SU-DHL-6 (cell line): ENCODE measurements at regions not wholly inside any gene's neighbourhood (a gene's known extent, or its start where the extent isn't known, plus 50 kb on each side); places are given as distances from the start of the nearest gene placed in this dataset.

Experiments
- H2AFZ ChIP-seq: fragments of 200-600 bp; sonication (generic); 2 replicates; pipeline ENCODE4 v1.6.1; 2014; ENCODE audit warnings: low read depth, mild to moderate bottlenecking, moderate library complexity, mixed read lengths, antibody characterized with exemption, low read length; ENCODE audit not compliant: severe bottlenecking
- H3F3A ChIP-seq: fragments of 200-600 bp; shearing (Covaris generic); 2 replicates; pipeline ENCODE4 v1.6.0; 2016; ENCODE audit warnings: antibody characterized with exemption, mild to moderate bottlenecking; ENCODE audit not compliant: insufficient read depth
- H3K27ac ChIP-seq: fragments of 200-600 bp; sonication (generic); 2 replicates; pipeline ENCODE4 v1.5.1; 2016; ENCODE audit warnings: low read depth, mild to moderate bottlenecking, low read length, moderate library complexity, mixed read lengths
- H3K27me3 ChIP-seq: fragments of 200-600 bp; sonication (generic), shearing (Covaris generic); 2 replicates; pipeline ENCODE4 v1.6.0; 2014; ENCODE audit warnings: mild to moderate bottlenecking, low read length
- H3K36me3 ChIP-seq: fragments of 200-600 bp; sonication (generic); 2 replicates; pipeline ENCODE4 v1.6.1; 2014; ENCODE audit warnings: mild to moderate bottlenecking, low read length, mixed read lengths
- H3K4me2 ChIP-seq: fragments of 300-600, 200-600 bp; shearing (Covaris generic), sonication (generic); 2 replicates; pipeline ENCODE4 v1.6.0; 2014; ENCODE audit warnings: low read length, low read depth, mild to moderate bottlenecking; ENCODE audit not compliant: poor library complexity, severe bottlenecking
- H3K4me3 ChIP-seq: fragments of 200-600 bp; sonication (generic); 2 replicates; pipeline ENCODE4 v1.5.1; 2014; ENCODE audit warnings: antibody characterized with exemption, low read length, mild to moderate bottlenecking, mixed read lengths; ENCODE audit not compliant: insufficient read depth, poor library complexity, severe bottlenecking
- H3K79me2 ChIP-seq: fragments of 200-600 bp; sonication (generic); 2 replicates; pipeline ENCODE4 v1.6.1; 2014; ENCODE audit warnings: mild to moderate bottlenecking, low read length, moderate library complexity; ENCODE audit not compliant: insufficient read depth
- H3K9ac ChIP-seq: fragments of 200-600 bp; sonication (generic); 2 replicates; pipeline ENCODE4 v1.7.0; 2014; ENCODE audit warnings: mild to moderate bottlenecking, low read length
- H3K9me2 ChIP-seq: fragments of 200-600 bp; sonication (generic); replicated peaks from 2 replicates; pipeline ENCODE4 v1.6.1; 2014; ENCODE audit warnings: low read length; ENCODE audit not compliant: insufficient read depth
- H3K9me3 ChIP-seq: fragments of 200-600 bp; sonication (generic); 2 replicates; pipeline ENCODE4 v1.6.1; 2014; ENCODE audit warnings: low read length, mixed read lengths; ENCODE audit not compliant: insufficient read depth
- H4K20me1 ChIP-seq: fragments of 200-600 bp; sonication (generic); 2 replicates; pipeline ENCODE4 v1.6.1; 2014; ENCODE audit warnings: low read depth, mild to moderate bottlenecking, antibody characterized with exemption, low read length, moderate library complexity, mixed read lengths
- EZH2phosphoT487 ChIP-seq: fragments of 200-600 bp; sonication (generic), shearing (Covaris generic); conservative IDR thresholded peaks from 2 replicates; pipeline ENCODE4 v1.6.1; 2018; ENCODE audit warnings: mild to moderate bottlenecking, antibody characterized with exemption, low read length, moderate library complexity, mixed read lengths
- TF ChIP-seq, protein P1 (sequence below): fragments of 200-600 bp; sonication (generic); IDR thresholded peaks from one replicate; pipeline ENCODE4 v1.5.1; 2017; ENCODE audit warnings: antibody characterized with exemption, mild to moderate bottlenecking, low read length, moderate library complexity; ENCODE audit not compliant: insufficient read depth, poor library complexity, severe bottlenecking

DNA sequence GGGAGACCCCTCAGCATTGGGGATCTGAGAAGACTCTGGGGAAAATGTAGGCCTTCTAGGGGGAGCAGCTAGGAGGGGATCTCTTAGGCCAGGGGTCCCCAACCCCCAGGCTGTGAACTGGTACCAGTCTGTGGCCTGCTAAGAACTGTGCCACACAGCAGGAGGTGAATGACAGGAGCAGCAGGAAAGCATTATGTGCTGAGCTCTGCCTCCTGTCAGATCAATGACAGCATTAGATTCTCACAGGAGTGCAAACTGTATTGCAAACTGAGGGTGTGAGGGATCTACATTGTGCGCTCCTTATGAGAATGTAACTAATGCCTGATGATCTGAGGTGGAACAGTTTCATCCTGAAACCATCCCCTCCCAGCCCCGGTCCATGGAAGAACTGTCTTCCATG, 127.3 kb downstream of the SCG2 start:
- Histone ChIP-seq H3F3A (no peaks in the 10 kb centered on the region), H3K4me3 (no peak overlapping the region), H2AFZ (no peak overlapping the region), H4K20me1 (no peaks in the 10 kb centered on the region), H3K79me2 (no peaks in the 10 kb centered on the region), H3K36me3 (no peaks in the 10 kb centered on the region), H3K27ac (no peak overlapping the region), H3K9ac (no peak overlapping the region), H3K9me3 (no peaks in the 10 kb centered on the region), H3K4me2 (no peak overlapping the region), H3K27me3 (no peaks in the 10 kb centered on the region), H3K9me2 (no peaks in the 10 kb centered on the region)
- TF ChIP-seq, protein P1, sequence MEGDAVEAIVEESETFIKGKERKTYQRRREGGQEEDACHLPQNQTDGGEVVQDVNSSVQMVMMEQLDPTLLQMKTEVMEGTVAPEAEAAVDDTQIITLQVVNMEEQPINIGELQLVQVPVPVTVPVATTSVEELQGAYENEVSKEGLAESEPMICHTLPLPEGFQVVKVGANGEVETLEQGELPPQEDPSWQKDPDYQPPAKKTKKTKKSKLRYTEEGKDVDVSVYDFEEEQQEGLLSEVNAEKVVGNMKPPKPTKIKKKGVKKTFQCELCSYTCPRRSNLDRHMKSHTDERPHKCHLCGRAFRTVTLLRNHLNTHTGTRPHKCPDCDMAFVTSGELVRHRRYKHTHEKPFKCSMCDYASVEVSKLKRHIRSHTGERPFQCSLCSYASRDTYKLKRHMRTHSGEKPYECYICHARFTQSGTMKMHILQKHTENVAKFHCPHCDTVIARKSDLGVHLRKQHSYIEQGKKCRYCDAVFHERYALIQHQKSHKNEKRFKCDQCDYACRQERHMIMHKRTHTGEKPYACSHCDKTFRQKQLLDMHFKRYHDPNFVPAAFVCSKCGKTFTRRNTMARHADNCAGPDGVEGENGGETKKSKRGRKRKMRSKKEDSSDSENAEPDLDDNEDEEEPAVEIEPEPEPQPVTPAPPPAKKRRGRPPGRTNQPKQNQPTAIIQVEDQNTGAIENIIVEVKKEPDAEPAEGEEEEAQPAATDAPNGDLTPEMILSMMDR, result no peak
- no peak for TF ChIP-seq EZH2phosphoT487

DNA sequence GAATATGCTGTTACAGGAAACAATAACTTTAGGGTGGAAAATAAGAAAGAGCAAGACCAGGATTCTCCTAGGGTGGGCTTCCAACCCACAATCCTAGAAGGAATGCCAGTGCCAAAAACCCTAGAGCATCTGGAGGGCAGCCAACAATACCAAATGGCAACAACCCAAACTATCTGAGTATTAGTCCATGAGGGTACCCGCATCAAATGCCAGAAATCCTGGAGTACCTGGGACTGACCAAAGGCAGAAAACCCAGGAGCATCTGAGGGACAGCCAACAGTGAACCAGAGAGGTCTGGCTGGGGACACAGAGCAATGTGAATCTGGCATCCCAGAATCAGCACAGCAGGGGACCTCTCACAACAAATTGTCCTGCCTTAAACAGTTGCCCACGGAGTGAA, 126.3 kb downstream of the SCG2 start:
- Histone ChIP-seq H2AFZ (no peak overlapping the region), H3K36me3 (no peaks in the 10 kb centered on the region), H3K27ac (no peak overlapping the region), H3K27me3 (no peaks in the 10 kb centered on the region), H3K9me3 (no peaks in the 10 kb centered on the region), H3K4me2 (no peak overlapping the region), H4K20me1 (no peaks in the 10 kb centered on the region), H3F3A (no peaks in the 10 kb centered on the region), H3K4me3 (no peak overlapping the region), H3K79me2 (no peaks in the 10 kb centered on the region), H3K9ac (no peak overlapping the region), H3K9me2 (no peaks in the 10 kb centered on the region)
- no peak for TF ChIP-seq EZH2phosphoT487
- TF ChIP-seq, protein P1, result no peak

DNA sequence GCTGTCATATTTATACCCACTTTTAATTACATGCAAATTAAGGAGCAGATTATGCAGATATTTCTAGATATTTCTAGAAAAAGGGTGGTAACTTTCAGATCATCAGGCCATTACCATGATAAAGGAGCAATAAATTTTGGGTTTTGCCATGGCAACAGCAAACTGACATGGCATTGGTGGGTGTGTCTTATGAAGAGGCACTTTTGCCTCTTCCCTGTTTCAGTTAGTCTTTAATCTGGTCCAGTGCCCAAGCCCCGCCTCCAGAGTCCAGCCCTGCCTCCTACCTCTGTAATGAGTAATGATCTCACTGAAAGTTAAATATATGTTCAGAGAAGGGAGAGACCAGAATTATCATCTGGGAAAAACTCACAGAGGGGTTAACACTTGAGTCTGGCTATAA, 124.8 kb downstream of the SCG2 start:
- no peaks in the 10 kb centered on the region for H4K20me1 ChIP-seq
- H3K36me3 ChIP-seq, result no peaks in the 10 kb centered on the region
- TF ChIP-seq, protein P1, result no peak
- no peak for TF ChIP-seq EZH2phosphoT487
- no peaks in the 10 kb centered on the region for H3K9me2 ChIP-seq
- no peaks in the 10 kb centered on the region for H3K79me2 ChIP-seq
- no peaks in the 10 kb centered on the region for H3K27me3 ChIP-seq
- no peak overlapping the region for H3K9ac ChIP-seq
- no peaks in the 10 kb centered on the region for H3K9me3 ChIP-seq
- H3F3A ChIP-seq, result no peaks in the 10 kb centered on the region
- no peak overlapping the region for H2AFZ ChIP-seq
- H3K4me3 ChIP-seq, result no peak overlapping the region
- no peak overlapping the region for H3K4me2 ChIP-seq
- no peak overlapping the region for H3K27ac ChIP-seq
